Stimulated activated naive B cell treated with anti-CD40 and anti-IgM and Interleukin-4, amounts not matched to agents 10 μg/mL and 1 μg/mL and 100 μg/mL, for 72 hours (primary cell): ENCODE measurements at regions not wholly inside any gene's neighbourhood (a gene's known extent, or its start where the extent isn't known, plus 50 kb on each side); places are given as distances from the start of the nearest gene placed in this dataset.

Source experiments
- ATAC-seq, 2 donors: fragments of 150-1000 bp; cut with Tn5 transposase; replicated peaks; 2 replicates each; pipeline ENCODE4 v1.10.0; 2021; ENCODE audit warnings: moderate library complexity in 1 of 2
- DNase-seq: peaks from one replicate; pipeline ENCODE4 v3.0.0; 2021
- H3K27ac Mint-ChIP-seq: one replicate; pipeline ENCODE4 v1.8.0; 2022; ENCODE audit warnings: mild to moderate bottlenecking, mixed read lengths
- H3K27me3 Mint-ChIP-seq, 2 donors: one replicate each; pipeline ENCODE4 v1.8.0; 2022; ENCODE audit warnings: mixed read lengths in 2 of 2
- H3K36me3 Mint-ChIP-seq, 2 donors: one replicate each; pipeline ENCODE4 v1.8.0; 2022; ENCODE audit warnings: mixed read lengths in 2 of 2, mild to moderate bottlenecking in 1 of 2
- H3K4me1 Mint-ChIP-seq, 2 donors: one replicate each; pipeline ENCODE4 v1.8.0; 2022; ENCODE audit warnings: mixed read lengths in 2 of 2, mild to moderate bottlenecking in 1 of 2
- H3K4me3 Mint-ChIP-seq, 2 donors: one replicate each; pipeline ENCODE4 v1.8.0; 2022; ENCODE audit warnings: mild to moderate bottlenecking in 2 of 2, mixed read lengths in 2 of 2, moderate library complexity in 1 of 2
- H3K9me3 Mint-ChIP-seq, 2 donors: one replicate each; pipeline ENCODE4 v1.8.0; 2022; ENCODE audit warnings: mixed read lengths in 2 of 2, mild to moderate bottlenecking in 1 of 2

DNA sequence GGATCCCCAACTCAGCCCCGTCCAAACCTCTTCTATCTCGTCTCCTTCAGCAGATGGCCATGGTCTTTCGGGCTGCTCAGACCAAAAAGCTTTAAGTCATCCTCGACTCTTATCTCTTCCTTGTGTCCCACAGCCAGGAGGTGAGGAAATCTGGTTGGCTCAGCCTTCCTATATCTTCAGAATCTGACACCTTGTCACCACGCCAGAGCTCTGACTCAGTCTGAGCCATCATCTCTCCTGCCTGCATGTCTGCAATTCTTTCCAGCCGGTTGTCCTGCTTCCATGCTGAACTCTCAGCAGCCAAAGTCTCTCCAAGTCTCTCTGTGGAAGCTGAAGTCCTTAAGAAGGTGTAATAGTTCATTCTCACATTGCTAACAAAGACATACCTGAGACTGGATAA is 419.3 kb upstream of the ADAMTS16 start:
- no peaks in the 10 kb centered on the region for H3K36me3 Mint-ChIP-seq
- no peak for ATAC-seq

DNA sequence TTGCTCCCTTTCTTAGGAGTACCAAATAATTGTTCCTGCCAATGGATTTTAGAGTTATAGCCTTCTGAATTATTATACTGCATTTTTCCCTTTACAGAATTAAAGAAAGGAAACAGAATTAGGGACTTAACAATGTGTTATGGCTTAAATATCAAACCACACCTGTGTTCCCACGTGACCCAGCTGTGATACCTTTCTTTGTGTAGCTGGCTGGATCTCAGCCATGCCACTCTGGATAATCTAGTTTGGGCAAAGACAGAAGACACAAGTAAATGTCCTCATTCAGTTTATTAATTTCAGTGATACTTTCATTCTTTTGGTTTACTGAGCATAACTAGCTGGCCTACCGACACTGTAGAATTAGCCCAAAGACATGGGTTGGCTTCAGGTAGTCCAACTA is 417.2 kb upstream of the ADAMTS16 start:
- Mint-ChIP-seq H3K27ac (no peak overlapping the region), H3K9me3 (peaks cover 0 to 4% of the 10 kb centered on the region in 2 donors), H3K36me3 (no peaks in the 10 kb centered on the region), H3K4me3 (no peak overlapping the region), H3K27me3 (no peaks in the 10 kb centered on the region), H3K4me1 (no peaks in the 10 kb centered on the region)
- ATAC-seq: no peak
- no peak for DNase-seq

More for the DNA sequence above, 419.3 kb upstream of the ADAMTS16 start:
- Mint-ChIP-seq H3K9me3 (peaks cover 0 to 4% of the 10 kb centered on the region in 2 donors), H3K4me1 (no peaks in the 10 kb centered on the region), H3K27ac (no peak overlapping the region), H3K4me3 (no peak overlapping the region), H3K27me3 (no peaks in the 10 kb centered on the region)
- no peak for DNase-seq

DNA sequence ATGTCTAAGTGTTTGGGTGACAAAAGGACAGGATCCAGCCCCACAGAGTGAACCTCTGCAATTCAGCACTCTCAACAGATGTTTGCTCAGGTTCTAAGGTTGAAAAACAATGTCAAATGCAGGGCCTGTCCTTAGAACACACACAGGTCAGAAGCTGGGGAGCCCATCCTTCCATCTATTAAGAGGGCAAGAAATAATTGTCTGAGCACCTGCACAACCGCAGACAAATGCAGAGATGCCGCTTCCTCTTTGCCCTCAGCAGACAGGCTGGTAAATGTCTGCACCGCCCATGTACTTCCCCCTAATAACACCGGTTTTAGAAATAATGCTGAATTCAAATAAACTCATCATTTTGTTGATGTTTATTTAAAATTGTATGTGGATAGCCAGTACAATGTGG is 414.5 kb upstream of the ADAMTS16 start:
- no peak for ATAC-seq
- Mint-ChIP-seq H3K27ac (no peak overlapping the region), H3K4me3 (no peak overlapping the region)

DNA sequence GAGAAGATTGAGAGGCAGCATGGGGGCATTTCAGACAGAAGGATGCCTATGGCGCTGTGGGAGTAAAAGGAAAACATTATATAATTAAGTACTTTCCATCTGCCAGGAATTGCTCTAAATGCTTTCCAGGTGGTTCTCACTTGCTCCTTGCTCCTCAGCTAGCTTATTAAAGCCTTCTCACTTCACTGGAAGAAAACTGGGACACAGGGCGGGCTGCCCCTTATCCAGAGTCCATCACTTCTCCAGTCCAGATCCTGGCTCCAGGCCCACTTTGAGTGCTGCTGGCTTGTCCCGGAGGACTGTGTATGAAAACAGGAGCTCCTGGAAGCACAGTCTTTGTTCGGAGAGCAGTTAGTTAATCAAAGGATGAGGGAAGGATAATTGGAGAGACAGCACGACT is 409.9 kb upstream of the ADAMTS16 start:
- ATAC-seq: no peak
- Mint-ChIP-seq H3K9me3 (peaks cover 4% of the 10 kb centered on the region in 2 donors), H3K36me3 (no peaks in the 10 kb centered on the region), H3K4me1 (no peaks in the 10 kb centered on the region), H3K27ac (no peak overlapping the region), H3K4me3 (no peak overlapping the region), H3K27me3 (no peaks in the 10 kb centered on the region)
- DNase-seq: no peak

More for the DNA sequence above, 414.5 kb upstream of the ADAMTS16 start:
- no peaks in the 10 kb centered on the region for H3K36me3 Mint-ChIP-seq
- no peaks in the 10 kb centered on the region for H3K4me1 Mint-ChIP-seq
- H3K9me3 Mint-ChIP-seq: peaks cover 0 to 6% of the 10 kb centered on the region in 2 donors
- DNase-seq: no peak
- H3K27me3 Mint-ChIP-seq: no peaks in the 10 kb centered on the region

DNA sequence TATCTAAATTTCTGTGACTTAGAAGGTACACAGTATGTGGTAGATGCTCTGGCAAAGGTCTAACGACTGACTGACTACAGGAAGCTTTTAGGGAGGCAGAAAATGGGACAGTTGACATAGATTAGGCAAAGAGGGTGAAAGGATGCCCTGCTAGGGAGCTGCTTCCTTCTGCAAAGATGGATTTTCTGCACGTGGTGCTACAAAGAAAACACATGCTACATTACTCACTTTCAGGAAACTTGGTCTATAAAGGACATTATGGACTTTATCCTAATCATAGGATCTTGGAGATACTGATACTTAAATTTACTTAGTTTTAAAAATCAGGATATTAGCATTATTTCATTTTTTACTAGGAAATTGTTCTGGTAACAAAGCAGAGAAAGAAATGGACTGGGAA is 405.8 kb upstream of the ADAMTS16 start:
- no peak for DNase-seq
- Mint-ChIP-seq H3K27me3 (no peaks in the 10 kb centered on the region), H3K36me3 (no peaks in the 10 kb centered on the region), H3K27ac (no peak overlapping the region), H3K4me1 (no peaks in the 10 kb centered on the region), H3K9me3 (peaks cover 2 to 8% of the 10 kb centered on the region in 2 donors), H3K4me3 (no peak overlapping the region)
- ATAC-seq: no peak

DNA sequence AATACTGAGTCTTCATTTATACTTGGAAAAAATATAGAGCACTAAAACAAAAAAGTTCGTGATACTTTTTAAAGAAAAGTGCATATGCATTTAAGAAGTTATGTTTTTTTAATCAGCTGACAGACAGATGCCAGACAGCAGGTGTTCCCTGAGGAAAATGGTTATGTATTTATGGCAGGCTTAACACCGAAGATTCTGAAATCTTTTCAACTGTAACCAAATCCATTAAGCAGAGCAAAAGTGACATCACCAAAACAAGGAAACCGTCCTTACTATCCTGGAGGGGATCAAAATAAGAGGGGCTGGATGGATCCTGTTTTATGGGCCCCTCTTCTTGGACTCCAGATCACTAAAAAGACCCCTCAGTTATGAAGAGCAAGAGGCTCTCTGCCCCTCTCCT is 404.9 kb upstream of the ADAMTS16 start:
- H3K9me3 Mint-ChIP-seq: peaks cover 2 to 8% of the 10 kb centered on the region in 2 donors
- DNase-seq (no peak), ATAC-seq (no peak)
- H3K27me3 Mint-ChIP-seq: no peaks in the 10 kb centered on the region
- no peaks in the 10 kb centered on the region for H3K4me1 Mint-ChIP-seq
- no peak overlapping the region for H3K27ac Mint-ChIP-seq
- H3K4me3 Mint-ChIP-seq: no peak overlapping the region
- no peaks in the 10 kb centered on the region for H3K36me3 Mint-ChIP-seq

DNA sequence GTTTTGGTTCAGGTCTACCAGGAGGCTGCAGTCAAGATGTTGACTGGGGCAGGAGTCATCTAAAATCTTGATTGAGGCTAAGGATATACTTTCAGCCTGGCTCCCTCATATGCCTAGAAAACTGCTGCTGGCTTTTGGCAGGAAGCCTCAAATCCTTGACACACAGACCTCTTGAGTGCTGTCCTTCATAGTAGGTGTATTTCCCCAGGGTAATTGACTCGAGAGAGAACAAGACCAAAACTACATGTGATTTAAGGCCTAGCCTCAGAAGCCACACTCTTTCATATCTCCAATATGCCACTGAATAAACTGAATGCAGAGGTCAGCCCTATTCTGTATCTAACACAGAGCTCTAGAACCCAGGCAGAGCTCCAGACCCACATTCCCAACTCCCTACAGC is 402.3 kb upstream of the ADAMTS16 start:
- no peak for DNase-seq
- Mint-ChIP-seq H3K4me3 (no peak overlapping the region), H3K36me3 (no peaks in the 10 kb centered on the region), H3K27me3 (no peaks in the 10 kb centered on the region), H3K4me1 (no peaks in the 10 kb centered on the region), H3K9me3 (peaks cover 5 to 8% of the 10 kb centered on the region in 2 donors), H3K27ac (no peak overlapping the region)
- no peak for ATAC-seq

DNA sequence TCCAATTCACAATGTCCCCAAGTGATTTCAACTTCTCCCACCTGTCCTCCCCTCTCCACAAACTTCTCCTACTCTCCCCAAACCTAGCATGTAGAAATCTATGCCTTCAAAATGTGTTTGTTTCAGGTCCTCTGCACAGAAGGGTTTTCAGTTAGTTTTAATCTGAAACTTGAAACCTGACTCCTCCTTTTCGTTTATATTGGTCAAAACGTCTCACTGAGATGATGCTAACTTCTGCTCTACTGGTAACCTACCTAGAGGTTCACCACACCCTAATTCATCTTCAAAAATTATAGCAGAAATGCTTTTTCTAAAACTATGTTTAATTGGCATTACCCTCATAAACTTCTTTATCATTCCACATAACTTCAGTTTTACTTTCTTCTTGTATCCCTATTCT is 401.8 kb upstream of the ADAMTS16 start:
- peaks cover 7 to 8% of the 10 kb centered on the region in 2 donors for H3K9me3 Mint-ChIP-seq
- H3K4me1 Mint-ChIP-seq: no peaks in the 10 kb centered on the region

DNA sequence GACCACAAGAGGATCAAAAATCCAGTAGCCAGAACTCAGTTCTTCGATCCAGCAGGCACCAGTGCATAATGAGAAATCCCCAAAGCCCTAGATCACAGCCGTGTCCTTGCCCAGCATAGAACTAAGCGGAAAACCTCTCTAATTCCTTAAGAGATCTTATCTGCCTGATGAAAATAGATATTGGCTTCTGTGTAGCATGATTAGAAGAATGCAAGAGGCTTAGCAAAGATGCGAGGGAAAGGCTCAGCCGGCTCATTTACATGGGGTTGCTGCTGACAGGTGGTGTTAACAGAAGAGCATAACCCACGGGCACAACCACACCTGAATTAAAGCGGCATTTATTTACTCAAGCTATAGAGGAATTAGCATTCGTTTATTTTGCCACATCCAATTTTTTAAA is 400.0 kb upstream of the ADAMTS16 start:
- DNase-seq: no peak
- H3K4me3 Mint-ChIP-seq: no peak overlapping the region
- no peaks in the 10 kb centered on the region for H3K36me3 Mint-ChIP-seq
- H3K27ac Mint-ChIP-seq: no peak overlapping the region
- ATAC-seq: no peak
- H3K4me1 Mint-ChIP-seq: no peaks in the 10 kb centered on the region
- H3K9me3 Mint-ChIP-seq: peaks cover 4 to 5% of the 10 kb centered on the region in 2 donors
- no peaks in the 10 kb centered on the region for H3K27me3 Mint-ChIP-seq

More for the DNA sequence above, 401.8 kb upstream of the ADAMTS16 start:
- Mint-ChIP-seq H3K27me3 (no peaks in the 10 kb centered on the region), H3K36me3 (no peaks in the 10 kb centered on the region), H3K27ac (no peak overlapping the region), H3K4me3 (no peak overlapping the region)
- ATAC-seq (no peak), DNase-seq (no peak)

DNA sequence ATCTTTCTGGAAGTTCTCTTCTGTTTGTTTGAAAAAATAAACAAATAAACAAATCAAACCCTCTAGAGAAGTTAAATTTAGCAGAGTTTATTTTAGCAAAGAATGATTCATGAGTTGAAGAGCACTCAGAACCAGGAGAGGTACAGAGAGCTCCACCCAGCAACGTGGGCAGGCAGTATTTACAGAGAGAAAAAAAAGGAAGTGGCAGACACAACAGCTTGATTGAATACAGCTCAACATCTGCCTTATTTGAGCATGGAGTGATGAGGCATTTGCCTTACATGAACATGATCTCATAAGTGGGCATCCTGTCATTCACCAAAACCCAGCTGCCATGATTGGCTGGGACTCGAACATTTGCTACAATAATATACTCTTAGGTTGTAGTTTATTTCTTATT is 381.6 kb upstream of the ADAMTS16 start:
- no peak overlapping the region for H3K27ac Mint-ChIP-seq
- H3K4me1 Mint-ChIP-seq: no peaks in the 10 kb centered on the region
- DNase-seq (no peak), ATAC-seq (no peak)
- no peak overlapping the region for H3K4me3 Mint-ChIP-seq
- no peaks in the 10 kb centered on the region for H3K27me3 Mint-ChIP-seq
- H3K36me3 Mint-ChIP-seq: no peaks in the 10 kb centered on the region
- no peaks in the 10 kb centered on the region for H3K9me3 Mint-ChIP-seq

DNA sequence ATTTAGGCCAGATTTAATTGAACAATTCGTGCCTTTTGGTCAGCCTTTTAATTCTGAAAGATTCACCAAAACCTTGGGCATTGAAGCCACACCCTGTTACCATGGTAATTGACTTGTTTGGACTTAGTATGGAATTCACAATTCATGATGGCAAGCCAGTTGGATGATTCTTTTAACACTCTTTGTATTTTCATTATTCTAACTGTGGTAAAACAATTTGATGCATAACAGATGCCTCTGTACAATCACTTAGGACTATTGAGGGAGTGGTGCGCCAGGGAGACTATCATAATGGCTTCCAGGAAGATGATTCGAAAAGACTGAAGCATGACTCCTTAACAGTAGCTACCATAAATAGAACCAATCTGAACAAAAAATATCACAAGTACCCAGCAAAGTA is 381.1 kb upstream of the ADAMTS16 start:
- Mint-ChIP-seq H3K4me1 (no peaks in the 10 kb centered on the region), H3K9me3 (no peaks in the 10 kb centered on the region), H3K27me3 (no peaks in the 10 kb centered on the region), H3K36me3 (no peaks in the 10 kb centered on the region), H3K27ac (no peak overlapping the region), H3K4me3 (no peak overlapping the region)
- ATAC-seq (no peak), DNase-seq (no peak)

DNA sequence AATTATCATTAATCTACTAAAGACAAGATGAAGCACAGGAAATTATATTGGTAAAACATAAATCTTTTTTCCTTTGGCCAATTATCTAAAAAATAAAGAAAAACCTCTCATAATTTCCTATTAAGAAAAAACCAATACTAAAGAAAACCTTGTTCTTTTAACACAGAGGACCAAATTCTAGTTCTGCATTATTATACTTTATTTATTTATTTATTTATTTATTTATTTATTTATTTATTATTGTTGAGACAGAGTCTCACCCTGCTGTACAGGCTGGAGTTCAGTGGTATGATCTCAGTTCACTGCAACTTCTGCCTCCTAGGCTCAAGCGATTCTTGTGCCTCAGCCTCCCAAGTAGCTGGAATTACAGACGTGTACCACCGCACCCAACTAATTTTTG is 377.8 kb upstream of the ADAMTS16 start:
- ATAC-seq (no peak), DNase-seq (no peak)
- Mint-ChIP-seq H3K4me1 (no peaks in the 10 kb centered on the region), H3K9me3 (peaks cover 1 to 3% of the 10 kb centered on the region in 2 donors), H3K36me3 (no peaks in the 10 kb centered on the region), H3K27ac (no peak overlapping the region), H3K27me3 (no peaks in the 10 kb centered on the region), H3K4me3 (no peak overlapping the region)

DNA sequence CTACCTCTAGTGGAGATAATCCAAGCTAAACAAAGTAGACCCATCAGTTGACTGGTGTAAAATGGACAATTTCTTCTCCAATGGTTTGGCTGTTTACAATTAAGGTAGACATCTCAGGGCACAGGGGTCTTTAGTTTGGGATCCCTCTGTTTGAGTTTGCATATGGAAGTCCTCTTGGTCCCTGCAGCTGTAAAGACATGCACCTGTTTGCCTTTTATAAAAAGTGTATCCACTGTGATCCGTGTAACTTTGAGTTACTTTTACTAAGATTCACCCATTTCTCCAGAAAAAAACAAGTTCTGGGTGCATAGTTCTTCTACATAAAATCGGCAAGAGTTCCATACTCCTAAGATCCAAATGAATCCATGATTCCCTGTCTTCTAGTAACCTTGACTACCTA is 374.7 kb upstream of the ADAMTS16 start:
- ATAC-seq (no peak), DNase-seq (no peak)
- Mint-ChIP-seq H3K36me3 (no peaks in the 10 kb centered on the region), H3K9me3 (peaks cover 3 to 8% of the 10 kb centered on the region in 2 donors), H3K4me1 (no peaks in the 10 kb centered on the region), H3K27me3 (no peaks in the 10 kb centered on the region), H3K27ac (no peak overlapping the region), H3K4me3 (no peak overlapping the region)

DNA sequence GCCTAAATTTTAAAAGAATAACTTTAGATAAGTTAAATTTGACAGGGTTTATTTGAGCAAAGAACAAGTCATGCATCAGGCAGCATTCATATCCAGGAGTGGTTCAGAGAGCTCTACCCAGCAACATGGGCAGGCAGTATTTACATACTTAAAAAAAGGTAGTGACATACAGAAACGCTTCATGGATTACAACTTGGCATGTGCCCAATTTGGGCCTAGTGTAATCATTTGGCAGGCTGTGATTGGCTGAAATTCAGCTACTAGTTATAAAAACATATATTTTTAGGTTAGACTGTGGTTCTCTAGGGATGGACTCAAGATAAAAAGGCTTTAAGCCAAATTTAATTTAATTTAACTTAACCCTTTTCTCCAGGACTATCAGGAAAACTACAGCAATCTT is 374.0 kb upstream of the ADAMTS16 start:
- Mint-ChIP-seq H3K36me3 (no peaks in the 10 kb centered on the region), H3K4me3 (no peak overlapping the region), H3K9me3 (peaks cover 3 to 8% of the 10 kb centered on the region in 2 donors), H3K4me1 (no peaks in the 10 kb centered on the region), H3K27ac (no peak overlapping the region), H3K27me3 (no peaks in the 10 kb centered on the region)
- ATAC-seq (no peak), DNase-seq (no peak)

DNA sequence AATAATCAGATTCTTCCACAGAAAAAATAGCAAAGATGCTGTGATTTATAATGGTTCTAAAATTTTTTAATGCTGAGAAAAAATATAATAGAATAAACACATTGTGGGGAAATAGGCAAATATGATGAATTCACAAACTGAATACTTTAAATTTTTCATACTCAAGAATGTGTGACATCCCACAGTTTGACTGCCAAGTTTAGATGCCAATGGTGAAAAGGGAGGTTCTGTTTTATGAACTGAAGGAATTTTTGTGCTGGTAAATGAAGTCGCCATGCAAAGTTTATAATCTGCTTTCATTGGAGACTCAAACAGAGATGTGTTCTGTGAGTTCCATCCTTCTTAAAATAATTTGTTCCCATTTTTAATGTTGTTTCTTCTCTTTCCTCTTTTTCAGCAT is 367.5 kb upstream of the ADAMTS16 start:
- Mint-ChIP-seq H3K9me3 (peaks cover 0 to 10% of the 10 kb centered on the region in 2 donors), H3K27ac (no peak overlapping the region), H3K4me1 (no peaks in the 10 kb centered on the region), H3K27me3 (no peaks in the 10 kb centered on the region), H3K4me3 (no peak overlapping the region), H3K36me3 (no peaks in the 10 kb centered on the region)
- no peak for ATAC-seq
- DNase-seq: no peak

DNA sequence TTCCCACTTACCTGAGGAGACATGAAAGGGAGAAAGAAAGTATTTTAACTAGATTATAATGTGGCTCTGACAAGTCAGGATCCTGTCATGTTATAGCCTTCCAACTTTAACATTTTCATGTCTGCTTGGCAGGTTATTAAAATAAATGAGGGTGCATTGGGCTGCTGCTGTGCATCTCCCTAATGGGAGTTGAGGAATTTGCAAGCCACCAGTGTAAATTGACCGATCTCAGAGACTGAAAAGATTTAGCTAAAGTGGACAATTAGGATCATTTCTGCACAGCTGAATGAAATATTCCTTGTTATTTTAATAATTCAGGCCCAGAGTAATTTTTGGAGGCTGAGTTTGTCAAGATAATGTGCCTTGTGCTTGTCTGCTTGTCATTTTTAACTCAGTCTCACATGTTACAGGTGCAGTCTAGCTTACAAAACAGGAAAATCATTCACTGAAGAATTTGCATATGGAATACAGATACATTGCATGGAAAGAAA is 366.3 kb upstream of the ADAMTS16 start:
- H3K27me3 Mint-ChIP-seq: no peaks in the 10 kb centered on the region
- DNase-seq: no peak
- no peak overlapping the region for H3K27ac Mint-ChIP-seq
- H3K4me1 Mint-ChIP-seq: no peaks in the 10 kb centered on the region
- no peak for ATAC-seq
- no peaks in the 10 kb centered on the region for H3K36me3 Mint-ChIP-seq
- H3K9me3 Mint-ChIP-seq: peaks cover 0 to 8% of the 10 kb centered on the region in 2 donors
- no peak overlapping the region for H3K4me3 Mint-ChIP-seq
